Mucosa of gallbladder (tissue), 1 donor: ENCODE measurements at regions not wholly inside any gene's neighbourhood (a gene's known extent, or its start where the extent isn't known, plus 50 kb on each side); places are given as distances from the start of the nearest gene placed in this dataset.
"Not testable (repeated sequence)": the region's sequence is repeated elsewhere in the genome, so short reads cannot be mapped to it uniquely, and the experiment has no call there.

Experiments used
- DNase-seq: peaks from one replicate; pipeline ENCODE4 v3.0.0-alpha.2; 2020; ENCODE audit warnings: low spot score
- donor health status: DM: no; HTN: no; CAD: no.

- DNase-seq, result no peak
Measured at GRCh38 chr4:18103876-18104605, 82.5 kb upstream of the LCORL start.

DNA sequence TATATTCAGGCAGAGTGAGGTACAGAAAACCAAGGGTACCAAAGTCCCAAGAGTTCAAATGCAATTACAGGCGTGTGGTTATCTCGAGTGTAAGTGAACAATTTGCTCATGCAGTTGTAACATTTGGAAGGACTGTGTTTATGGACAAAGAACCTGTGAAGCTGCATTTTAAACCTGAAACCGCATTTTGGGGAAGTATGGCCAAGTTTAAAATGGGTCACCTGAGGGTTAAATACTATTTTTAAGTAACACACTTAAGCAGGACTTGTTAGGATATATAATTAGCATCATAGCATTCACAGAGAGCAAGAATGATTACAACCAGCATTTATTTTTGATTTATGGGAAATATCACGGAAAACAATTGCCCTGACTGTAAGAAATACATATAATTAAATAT, 79.1 kb upstream of the LCORL start:
- no peak for DNase-seq

GRCh38 chr4:18090447-18090846, 68.9 kb upstream of the LCORL start:
- not testable (repeated sequence) for DNase-seq

- no peak for DNase-seq
Measured at GRCh38 chr4:18082236-18082635, 60.7 kb upstream of the LCORL start.

- DNase-seq, result no peak
Measured at GRCh38 chr4:18081708-18082107, 60.2 kb upstream of the LCORL start.

GRCh38 chr4:18077808-18078207, 56.3 kb upstream of the LCORL start:
- DNase-seq, result no peak

GRCh38 chr4:18075823-18076433, 54.4 kb upstream of the LCORL start:
- no peak for DNase-seq

- DNase-seq, result no peak
Measured at GRCh38 chr4:18071894-18072293, 50.3 kb upstream of the LCORL start.
